NOMO-1 treated with DMSO at 0.1 percent for 48 hours (cell line): ENCODE measurements at regions not wholly inside any gene's neighbourhood (a gene's known extent, or its start where the extent isn't known, plus 50 kb on each side); places are given as distances from the start of the nearest gene placed in this dataset.

Source experiments
- DNase-seq: peaks from one replicate; lab custom pipeline; 2025; ENCODE audit not compliant: unreplicated experiment; lab: John Stamatoyannopoulos, UW

DNA sequence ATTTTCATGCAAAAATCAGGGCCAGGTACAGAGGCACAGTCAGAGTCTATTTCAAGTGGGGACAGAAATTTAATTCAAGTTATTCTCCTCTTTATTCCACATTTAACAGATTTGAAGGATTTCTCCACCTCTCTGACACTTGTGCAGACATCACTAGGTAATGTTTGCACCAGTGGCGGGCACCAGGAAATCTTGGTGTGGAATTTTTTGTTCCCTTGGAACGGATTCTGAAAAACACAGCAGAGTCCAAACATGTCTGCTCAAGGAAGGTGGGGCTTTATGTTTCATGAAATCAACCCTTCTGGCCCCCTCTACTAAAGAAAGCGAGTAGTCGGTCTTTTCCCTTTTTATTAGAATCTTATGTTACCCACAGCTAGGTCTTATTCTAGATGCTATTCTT, 271.2 kb upstream of the MDFIC2 start:
- no peak for DNase-seq

DNA sequence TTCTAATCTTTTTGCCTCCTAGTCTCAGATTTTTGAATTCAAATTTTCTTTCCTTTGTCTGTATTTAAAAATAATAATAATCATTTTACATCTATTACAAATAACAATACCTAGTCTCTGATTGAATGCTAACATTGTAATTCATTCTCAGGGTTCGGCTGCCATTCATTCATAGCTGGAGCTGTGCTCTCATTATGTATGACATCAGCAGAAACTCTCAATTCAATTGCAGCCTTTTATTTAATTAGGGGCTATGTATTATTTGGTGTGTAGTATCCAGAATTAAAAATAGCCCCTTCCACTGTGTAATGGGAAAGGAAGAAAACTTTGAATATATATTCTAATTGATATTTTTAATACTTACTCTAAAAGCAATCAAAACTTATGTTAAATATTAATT, 270.4 kb upstream of the MDFIC2 start:
- DNase-seq = no peak

DNA sequence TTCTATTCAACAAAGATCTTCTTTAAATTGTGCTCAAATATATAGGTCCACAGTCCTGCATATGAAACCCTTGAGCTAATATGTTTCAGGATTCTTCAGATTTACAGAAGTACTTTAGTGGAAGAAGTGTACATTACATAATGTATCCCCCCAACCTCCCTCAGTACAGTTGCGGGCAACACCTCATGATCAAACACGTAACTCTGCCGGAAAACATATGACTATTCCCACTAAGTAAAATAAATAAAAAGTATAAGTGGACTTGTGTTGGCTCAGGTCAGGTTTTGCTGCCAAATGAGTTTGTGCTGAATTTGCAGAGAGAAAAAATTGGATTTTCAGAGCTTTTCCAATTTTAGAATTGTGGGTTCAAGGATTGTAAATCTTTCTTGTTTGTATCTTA, 267.6 kb upstream of the MDFIC2 start:
- no peak for DNase-seq

DNA sequence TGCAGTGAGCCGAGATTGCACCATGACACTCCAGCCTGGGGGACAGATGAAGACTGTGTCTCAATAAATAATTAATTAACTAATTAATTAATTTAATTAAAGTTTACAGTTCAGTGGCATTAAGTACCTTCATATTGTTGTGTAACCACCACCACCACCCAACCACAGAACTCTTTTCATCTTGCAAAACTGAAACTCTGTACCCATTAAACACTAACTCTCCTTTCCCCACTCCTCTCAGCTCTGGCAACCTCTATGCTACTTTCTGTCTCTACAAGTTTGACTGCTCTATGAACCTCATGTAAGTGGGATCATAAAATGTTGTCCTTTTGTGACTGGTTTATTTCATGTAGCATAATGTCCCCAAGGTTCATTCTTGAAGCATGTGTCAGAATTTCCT, 259.3 kb upstream of the MDFIC2 start:
- no peak for DNase-seq

DNA sequence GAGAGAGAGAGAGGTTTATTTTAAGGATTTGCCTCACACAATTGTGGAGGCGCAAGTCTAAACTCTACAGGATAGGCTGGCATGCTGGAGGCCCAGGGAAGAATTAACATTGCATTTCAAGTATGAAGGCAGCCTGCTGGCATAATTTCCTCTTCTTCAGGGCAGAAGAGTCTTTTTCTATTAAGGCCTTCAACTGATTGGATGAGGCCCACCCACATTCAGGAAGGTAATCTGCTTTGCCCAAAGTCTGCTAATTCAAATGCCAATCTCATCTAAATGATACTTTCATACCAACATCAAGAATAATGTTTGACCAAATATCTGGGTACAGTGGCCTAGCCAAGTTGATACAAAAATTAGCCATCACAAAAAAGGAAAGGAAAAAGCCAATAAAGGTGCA, 258.1 kb upstream of the MDFIC2 start:
- DNase-seq = no peak

DNA sequence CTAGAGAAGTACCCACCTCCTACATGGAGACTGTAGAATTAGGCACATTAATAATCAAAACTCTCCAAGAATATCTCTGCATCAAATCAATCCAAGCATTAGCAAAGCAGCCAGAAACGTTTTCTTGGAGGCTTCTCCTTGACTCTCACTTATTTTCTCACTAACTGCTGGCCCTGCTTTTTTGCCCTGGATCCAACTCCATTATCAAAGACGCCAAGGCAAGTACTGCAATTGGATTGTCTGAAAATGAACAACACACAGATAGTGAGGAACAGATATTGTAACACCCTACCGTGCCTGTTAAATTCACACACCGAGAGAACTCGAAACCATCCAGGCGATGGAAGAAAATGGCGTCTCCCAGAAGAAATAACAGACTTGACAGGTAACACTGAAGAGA, 256.2 kb upstream of the MDFIC2 start:
- no peak for DNase-seq

DNA sequence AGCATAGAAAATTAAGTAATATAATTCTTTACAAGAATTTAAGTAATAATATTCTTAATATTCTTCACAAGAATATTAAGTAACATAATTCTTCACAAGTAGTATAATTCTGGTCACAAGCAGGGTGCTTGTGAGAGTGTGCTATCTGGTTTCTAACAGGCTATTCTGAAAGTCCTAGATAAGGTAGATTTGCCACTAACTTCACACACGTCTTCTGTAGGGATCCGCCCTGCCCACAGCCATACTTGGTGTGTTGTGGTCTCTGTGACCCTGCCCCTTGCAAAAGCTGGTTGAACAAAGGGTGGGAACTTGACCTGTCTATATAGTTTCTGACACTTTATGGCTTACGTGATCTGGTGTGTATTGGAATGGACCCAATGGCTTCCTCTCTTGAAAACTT, 253.4 kb upstream of the MDFIC2 start:
- no peak for DNase-seq

DNA sequence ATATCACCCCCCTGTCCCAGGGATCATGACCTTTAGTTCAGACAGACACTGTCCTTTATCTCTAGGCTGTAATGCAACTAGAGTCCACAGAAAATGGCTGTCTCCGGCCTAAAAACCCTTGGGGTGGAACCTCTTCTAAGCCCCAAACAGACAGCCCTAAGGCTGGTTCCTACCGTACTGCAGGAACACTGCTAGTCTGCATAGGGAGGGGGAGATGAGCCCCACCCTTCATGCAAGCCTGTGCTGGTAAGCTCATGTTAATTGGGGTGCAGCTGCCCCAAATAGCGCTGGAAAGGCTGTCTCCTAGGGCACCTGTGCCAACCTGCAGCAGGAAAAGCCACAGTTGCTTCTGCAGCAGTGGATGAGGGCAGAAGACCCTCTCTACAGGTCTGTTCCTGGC, 252.1 kb upstream of the MDFIC2 start:
- no peak for DNase-seq

DNA sequence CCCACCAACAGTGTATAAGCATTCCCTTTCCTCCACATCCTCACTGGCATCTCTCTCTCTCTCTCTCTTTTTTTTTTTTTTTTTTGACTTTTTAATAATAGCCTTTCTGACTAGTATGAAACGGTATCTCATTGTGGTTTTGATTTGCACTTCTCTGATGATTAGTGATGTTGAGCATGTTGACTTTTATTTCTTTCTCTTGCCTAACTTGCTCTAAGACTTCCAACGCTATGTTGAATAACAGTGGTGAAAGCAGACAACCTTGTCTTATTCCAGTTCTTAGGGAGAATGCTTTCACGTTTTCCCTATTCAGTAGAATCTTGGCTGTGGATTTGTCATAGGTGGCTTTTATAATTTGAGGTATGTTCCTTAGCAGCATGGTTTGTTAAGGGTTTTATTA, 249.4 kb upstream of the MDFIC2 start:
- DNase-seq = no peak

DNA sequence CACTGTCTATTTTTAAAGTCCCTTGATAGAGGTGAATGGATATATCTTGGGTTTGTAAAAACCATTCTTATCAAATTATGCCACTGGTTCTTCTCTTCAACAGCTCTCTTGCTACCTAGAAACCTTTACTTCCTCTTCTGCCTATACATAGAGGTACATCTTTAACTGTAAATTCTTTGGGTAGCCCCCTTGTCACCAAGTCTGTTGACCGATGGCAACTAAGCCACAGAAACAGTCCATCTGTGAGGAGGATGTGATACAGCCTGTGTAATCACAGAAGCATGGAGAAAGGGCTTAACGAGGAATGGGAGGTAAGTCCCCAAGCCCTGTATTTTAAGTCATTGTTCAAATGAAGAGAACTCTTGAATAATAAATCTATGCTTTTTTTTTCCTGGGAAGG, 246.5 kb upstream of the MDFIC2 start:
- DNase-seq = no peak

DNA sequence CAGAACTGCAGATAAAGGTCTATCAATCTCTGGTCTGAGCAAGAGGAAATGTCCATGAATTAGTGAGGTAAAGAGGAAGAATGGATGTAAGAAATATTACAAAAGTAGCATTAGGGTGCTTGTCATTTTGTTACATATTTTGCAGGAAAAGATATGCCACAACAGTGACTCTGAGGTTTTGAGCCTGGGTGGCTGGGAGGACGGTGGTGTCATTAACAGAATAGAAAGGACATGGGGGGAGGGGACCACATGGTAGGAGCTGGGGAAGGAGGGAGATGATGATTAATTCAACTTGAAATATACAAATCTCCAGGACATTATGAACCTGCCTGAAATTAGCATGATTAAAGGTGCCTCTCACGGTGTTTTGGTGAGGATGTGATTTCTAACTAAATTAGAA, 245.5 kb upstream of the MDFIC2 start:
- no peak for DNase-seq

DNA sequence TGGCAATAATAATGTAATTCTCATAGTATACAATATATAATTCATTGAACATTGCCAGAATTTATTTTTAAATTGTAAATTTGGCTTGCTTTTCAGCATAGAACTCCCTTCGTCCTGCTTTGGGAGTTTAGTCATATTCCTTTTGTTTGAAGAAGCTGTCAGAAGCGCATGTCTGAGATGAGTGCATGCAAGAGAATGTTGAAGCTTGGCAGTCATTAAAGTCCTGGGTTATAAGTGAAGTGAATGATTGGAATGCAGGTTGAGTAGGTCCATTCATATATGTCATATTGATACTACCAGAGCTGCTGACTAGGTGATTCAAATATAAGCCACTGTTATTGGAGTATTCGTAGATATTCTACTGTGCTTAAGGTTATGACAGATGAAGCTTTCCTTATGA, 243.6 kb upstream of the MDFIC2 start:
- no peak for DNase-seq

DNA sequence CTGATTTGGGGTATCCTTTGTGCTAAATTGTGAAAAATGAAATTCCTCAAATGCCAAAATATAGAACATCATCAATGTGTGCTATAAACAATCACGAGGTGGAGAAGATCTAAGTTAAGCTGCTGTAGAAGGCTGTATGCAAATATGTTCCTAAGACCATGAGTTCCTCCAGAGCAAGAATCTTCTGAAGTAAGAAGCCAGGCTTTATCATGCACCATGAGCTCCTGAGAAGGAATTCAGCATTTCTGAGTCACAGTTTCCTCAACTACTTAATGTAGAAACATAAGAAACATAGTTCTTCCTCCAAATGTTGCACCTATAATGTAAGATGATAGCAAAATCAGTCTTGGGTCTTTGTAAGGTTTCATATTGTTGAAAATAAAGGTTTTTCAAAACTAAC, 241.7 kb upstream of the MDFIC2 start:
- DNase-seq = no peak

DNA sequence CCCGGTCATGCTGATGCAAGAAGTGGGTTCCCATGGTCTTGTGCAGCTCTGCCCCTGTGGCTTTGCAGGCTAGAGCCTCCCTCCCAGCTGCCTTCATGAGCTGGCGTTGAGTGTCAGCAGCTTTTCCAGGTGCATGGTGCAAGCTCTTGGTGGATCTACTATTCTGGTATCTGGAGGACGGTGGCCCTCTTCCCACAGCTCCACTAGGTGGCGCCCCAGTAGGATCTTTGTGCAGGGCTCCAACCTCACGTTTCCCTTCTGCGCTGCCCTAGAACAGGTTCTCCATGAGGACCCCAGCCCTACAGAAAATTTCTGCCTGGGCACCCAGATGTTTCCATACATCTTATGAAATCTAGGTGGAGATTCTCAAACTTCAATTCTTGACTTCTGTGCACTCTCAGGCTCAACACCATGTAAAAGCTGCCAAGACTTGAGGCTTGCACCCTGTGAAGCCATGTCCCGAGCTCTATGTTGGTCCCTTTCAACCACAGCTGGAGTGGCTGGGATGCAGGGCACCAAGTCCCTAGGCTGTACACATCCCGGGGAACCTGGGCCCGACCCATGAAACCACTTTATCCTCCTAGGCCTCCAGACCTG, 238.4 kb upstream of the MDFIC2 start:
- peak; percentile 23 for DNase-seq

DNA sequence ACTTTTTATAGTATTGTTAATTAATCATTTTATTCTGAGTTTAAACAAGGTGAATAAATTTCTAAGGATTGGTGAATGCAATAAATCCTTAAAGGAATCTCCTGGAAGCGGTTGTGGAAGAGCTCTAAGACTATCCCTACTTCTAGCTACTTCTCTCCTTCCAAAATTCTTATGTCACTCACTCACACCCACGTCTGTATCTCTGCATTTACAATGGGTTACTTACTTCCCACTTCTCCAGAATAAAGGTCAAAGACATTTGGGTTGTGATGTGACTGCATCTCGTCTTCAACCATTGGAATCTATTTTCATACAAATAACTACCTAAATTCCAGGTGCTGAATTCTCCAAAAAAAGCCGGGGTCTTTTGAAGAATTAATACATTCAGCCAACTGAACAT, 234.2 kb upstream of the MDFIC2 start:
- DNase-seq = no peak

DNA sequence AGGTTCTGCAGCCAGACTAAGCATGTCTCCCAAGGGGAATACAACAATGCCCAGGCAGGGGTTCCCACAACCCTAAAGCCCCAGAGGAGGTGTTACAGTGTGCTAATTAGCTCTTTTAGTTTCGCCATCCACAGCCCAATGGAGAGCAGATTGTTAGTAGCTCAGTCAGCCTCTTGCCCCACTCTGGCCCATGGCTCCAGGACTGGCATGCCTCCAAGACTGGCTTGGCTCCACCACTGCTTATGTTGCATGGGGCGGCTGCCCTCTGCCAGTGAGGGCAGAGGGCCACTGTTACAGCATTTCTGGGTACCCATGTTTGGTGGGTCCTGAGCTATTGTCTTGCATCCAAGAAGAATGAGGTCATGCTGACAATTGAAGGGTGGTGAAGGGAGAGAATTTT, 231.1 kb upstream of the MDFIC2 start:
- DNase-seq = no peak

DNA sequence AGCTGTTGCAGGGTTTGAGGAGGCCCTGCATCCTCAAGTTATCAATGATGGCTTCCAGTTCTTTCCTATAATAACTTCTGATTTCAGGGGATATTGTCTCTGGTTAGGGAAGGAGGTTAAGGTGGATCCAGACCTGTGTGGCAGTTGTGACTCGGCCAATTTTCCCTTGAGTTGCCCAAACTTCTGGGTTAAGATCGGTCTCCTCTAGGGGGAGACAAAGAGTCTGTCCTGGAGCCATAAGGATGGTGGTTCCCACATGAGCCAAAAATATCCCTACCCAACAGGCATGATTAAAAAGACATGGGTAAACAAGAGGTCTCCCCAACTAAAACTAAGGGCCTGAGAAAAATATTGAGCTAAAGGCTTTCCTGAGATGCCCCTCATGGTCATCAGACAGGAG, 227.5 kb upstream of the MDFIC2 start:
- DNase-seq = no peak

DNA sequence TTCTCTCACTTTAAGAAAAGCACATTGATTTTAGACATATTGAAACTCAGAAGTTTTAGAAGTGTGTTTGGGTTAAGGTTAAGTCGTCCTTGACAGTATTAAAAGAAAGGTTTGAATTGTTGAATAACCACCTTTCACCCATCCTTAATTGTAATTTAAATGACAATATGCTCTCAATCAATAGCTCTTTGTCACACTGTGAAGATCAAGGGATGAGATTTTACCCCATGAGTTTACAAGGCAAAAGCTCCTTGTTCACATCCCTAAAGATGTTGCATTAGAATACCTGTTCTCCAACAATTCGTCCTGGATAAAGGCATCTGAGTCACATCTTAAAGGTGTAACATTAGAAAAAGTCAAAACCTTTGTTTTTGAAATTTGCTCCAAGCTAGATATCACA, 220.4 kb upstream of the MDFIC2 start:
- DNase-seq = no peak

DNA sequence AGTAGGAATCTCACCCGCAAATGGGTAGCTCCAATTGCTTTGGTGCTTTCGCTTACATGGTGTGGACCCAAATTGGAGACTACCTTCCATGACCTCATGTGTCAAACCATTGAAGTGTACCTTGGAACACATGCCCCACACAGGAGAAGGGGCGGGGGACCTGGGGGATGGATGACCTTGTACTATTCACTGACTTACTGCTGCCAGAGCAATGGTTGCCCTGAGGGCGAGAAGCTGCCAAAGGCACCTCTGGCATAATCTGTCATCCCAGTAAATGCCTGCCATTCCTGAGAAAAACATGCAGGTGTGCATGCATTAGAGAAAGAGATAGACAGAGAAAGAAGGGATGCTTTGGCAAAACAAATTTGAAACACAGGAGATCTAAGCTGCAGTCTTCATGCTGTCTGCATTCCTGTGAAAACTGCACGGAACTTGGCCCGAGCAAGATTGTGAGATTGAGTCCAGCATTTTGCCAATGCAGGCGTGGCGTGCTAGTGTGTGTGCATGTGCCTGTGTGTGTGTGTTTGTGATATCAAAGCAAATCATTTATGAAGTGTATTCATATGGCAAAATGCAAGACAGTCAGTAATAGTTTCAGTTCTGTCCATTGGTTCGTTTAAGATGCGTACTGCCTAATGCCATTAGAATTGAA, 219.5 kb upstream of the MDFIC2 start:
- no peak for DNase-seq

DNA sequence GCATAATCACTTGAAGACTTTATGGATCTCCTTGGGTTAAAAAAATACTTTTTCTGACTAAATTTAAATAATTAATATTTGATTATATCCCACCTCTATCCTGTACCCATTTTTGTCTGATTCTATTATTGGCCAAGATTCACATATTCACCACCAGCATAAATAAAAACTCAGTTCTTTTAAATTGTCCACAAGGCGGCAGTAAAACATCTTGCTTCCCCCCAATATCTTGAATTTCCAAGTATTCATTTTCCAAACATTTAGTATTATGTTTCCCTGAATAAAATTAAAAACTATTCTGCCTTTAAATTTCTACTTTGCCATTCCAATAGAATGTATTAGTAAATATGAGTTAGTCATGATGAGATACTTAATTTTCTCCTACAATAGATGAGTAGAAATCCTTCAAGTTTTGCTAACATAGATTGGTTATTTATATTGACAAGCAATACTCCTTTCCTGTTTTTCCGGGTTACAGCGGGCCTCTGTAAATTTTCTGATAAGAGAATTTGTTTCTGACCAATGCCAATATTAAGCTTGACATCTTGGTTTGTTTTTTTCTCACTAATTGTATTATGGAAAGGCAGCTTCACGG, 218.7 kb upstream of the MDFIC2 start:
- DNase-seq = no peak

DNA sequence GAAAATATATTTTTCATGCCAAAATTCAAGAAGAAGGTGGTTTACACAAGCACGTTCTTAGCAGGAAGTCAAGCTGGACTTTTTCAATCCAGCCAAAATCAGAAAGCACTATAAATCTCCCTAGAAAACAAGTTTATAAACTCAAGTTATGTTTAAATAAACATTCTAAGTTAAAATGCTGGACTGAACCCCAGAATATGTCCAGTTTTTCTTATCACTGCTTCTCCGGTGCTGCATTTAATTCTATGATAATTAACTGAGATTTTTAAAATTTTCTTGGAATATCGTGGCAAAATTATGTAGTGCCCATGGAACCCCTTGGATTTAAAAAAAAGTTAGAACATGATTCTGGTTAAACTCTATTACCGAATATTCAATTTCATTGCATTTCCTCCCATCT, 218.2 kb upstream of the MDFIC2 start:
- no peak for DNase-seq

DNA sequence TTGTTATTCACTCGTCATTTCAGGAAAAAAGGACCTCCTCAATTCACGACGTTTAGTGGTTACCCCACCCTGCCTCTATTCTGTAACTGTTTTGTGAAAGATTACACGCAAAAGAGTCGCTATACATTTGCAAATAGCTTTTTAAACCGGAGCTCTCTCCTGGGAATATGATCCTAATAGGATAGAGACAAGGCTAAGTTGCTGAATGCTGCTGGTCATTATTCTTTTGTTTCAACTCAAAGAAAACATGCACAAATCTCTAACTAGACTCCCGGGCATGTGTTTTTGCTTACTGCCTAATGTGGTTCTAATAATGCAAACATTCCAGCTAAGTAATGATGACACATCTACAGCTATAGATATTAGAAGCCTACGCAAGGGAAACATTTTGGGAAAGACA, 214.6 kb upstream of the MDFIC2 start:
- no peak for DNase-seq
